GM23248 (cell line): ENCODE measurements at regions not wholly inside any gene's neighbourhood (a gene's known extent, or its start where the extent isn't known, plus 50 kb on each side); places are given as distances from the start of the nearest gene placed in this dataset.
"Not testable (repeated sequence)": the region's sequence is repeated elsewhere in the genome, so short reads cannot be mapped to it uniquely, and the experiment has no call there.

Experiments used
- DNase-seq: peaks from one replicate; pipeline ENCODE4 v3.0.0-alpha.2; 2015
- H2AFZ ChIP-seq: fragments of 200-600 bp; sonication (generic); 2 replicates; pipeline ENCODE4 v1.6.1; 2016; ENCODE audit warnings: antibody characterized with exemption
- H3F3A ChIP-seq: fragments of 200-600 bp; sonication (generic); 2 replicates; pipeline ENCODE4 v1.6.1; 2016; ENCODE audit warnings: mild to moderate bottlenecking, antibody characterized with exemption, mixed run types; ENCODE audit not compliant: insufficient read depth
- H3K27ac ChIP-seq: fragments of 200-600 bp; sonication (generic); 2 replicates; pipeline ENCODE4 v1.5.1; 2016; ENCODE audit warnings: mild to moderate bottlenecking
- H3K27me3 ChIP-seq: fragments of 200-600 bp; sonication (generic); replicated peaks from 2 replicates; pipeline ENCODE4 v1.6.1; 2016; ENCODE audit warnings: mild to moderate bottlenecking; ENCODE audit not compliant: insufficient read depth
- H3K36me3 ChIP-seq: fragments of 200-600 bp; sonication (generic); 2 replicates; pipeline ENCODE4 v1.6.1; 2016; ENCODE audit warnings: low read depth, mild to moderate bottlenecking
- H3K4me1 ChIP-seq: fragments of 200-600 bp; sonication (generic); 2 replicates; pipeline ENCODE4 v1.6.1; 2016; ENCODE audit warnings: mild to moderate bottlenecking; ENCODE audit not compliant: insufficient read depth
- H3K4me2 ChIP-seq: fragments of 200-600 bp; sonication (generic); one replicate; pipeline ENCODE4 v1.6.1; 2016; ENCODE audit warnings: mild to moderate bottlenecking; ENCODE audit not compliant: unreplicated experiment
- H3K4me3 ChIP-seq: fragments of 200-600 bp; sonication (generic); 2 replicates; pipeline ENCODE4 v1.5.1; 2016; ENCODE audit warnings: mild to moderate bottlenecking
- H3K79me2 ChIP-seq: fragments of 200-600 bp; sonication (generic); 2 replicates; pipeline ENCODE4 v1.6.1; 2016; ENCODE audit warnings: mild to moderate bottlenecking; ENCODE audit not compliant: insufficient read depth
- H3K9ac ChIP-seq: fragments of 200-600 bp; sonication (generic); 2 replicates; pipeline ENCODE4 v1.6.1; 2016; ENCODE audit warnings: mild to moderate bottlenecking
- H3K9me2 ChIP-seq: fragments of 200-600 bp; sonication (generic); 2 replicates; pipeline ENCODE4 v1.6.1; 2016; ENCODE audit warnings: mixed run types, mild to moderate bottlenecking, moderate library complexity; ENCODE audit not compliant: insufficient read depth
- H3K9me3 ChIP-seq: fragments of 200-600 bp; sonication (generic); one replicate; pipeline ENCODE4 v1.6.1; 2017; ENCODE audit warnings: low read depth
- H4K20me1 ChIP-seq: fragments of 200-600 bp; sonication (generic); 2 replicates; pipeline ENCODE4 v1.6.0; 2016; ENCODE audit not compliant: insufficient read depth
- EZH2 ChIP-seq: fragments of 200-600 bp; sonication (generic); IDR thresholded peaks from 2 replicates; pipeline ENCODE4 v1.6.1; 2018; ENCODE audit warnings: antibody characterized with exemption, mild to moderate bottlenecking; ENCODE audit not compliant: insufficient read depth, poor library complexity, severe bottlenecking
- EZH2phosphoT487 ChIP-seq: fragments of 200-600 bp; sonication (generic); IDR thresholded peaks from 2 replicates; pipeline ENCODE4 v1.6.1; 2018; ENCODE audit warnings: antibody characterized with exemption, moderate library complexity, mild to moderate bottlenecking, low read depth; ENCODE audit not compliant: insufficient read depth
- WGBS, 2 experiments: methylation state at CpG; one replicate each; pipeline ENCODE4 v1.1.6; 2015 to 2017; ENCODE audit warnings: low lambda C conversion rate in 2 of 2, low coverage in 1 of 2; ENCODE audit errors: missing lambda C conversion rate in 2 of 2; 5-methylcytosine and 5-hydroxymethylcytosine counted together
- in situ Hi-C: fragments of 300-500 bp; cut with MboI; formaldehyde crosslinking; loops from 2 replicates; pipeline ENCODE4 v1.15.0; 2020

- Histone ChIP-seq H4K20me1 (no peaks in the 10 kb centered on the region), H3K79me2 (no peaks in the 10 kb centered on the region), H3K36me3 (no peaks in the 10 kb centered on the region), H3K4me3 (no peak overlapping the region), H3K9ac (no peak overlapping the region), H2AFZ (no peak overlapping the region), H3K4me2 (no peak overlapping the region), H3K27ac (no peak overlapping the region), H3K9me2 (no peaks in the 10 kb centered on the region), H3K4me1 (no peaks in the 10 kb centered on the region), H3F3A (no peaks in the 10 kb centered on the region), H3K27me3 (no peaks in the 10 kb centered on the region), H3K9me3 (no peaks in the 10 kb centered on the region)
- DNase-seq: no peak
- 90 to 91% methylated on average over 4 of the region's 4 CpGs for WGBS, 2 experiments
- in situ Hi-C loops: no loop called here
- no peak for TF ChIP-seq EZH2
- no peak for TF ChIP-seq EZH2phosphoT487
Observed at GRCh38 chr7:54947266-54947665, 71.6 kb upstream of the EGFR start.

- H3K27me3 ChIP-seq, H3K4me2 ChIP-seq, H2AFZ ChIP-seq, DNase-seq, H3K9me3 ChIP-seq, H3K4me3 ChIP-seq, H3K9ac ChIP-seq, H3K36me3 ChIP-seq, H3K4me1 ChIP-seq, H3F3A ChIP-seq, H3K9me2 ChIP-seq, H3K27ac ChIP-seq, in situ Hi-C loops, H3K79me2 ChIP-seq, H4K20me1 ChIP-seq: not testable (repeated sequence)
- WGBS, 2 experiments: 87 to 88% methylated on average over 1 of the region's 1 CpG
Observed at GRCh38 chr7:54949514-54949913, 69.3 kb upstream of the EGFR start.

GRCh38 chr7:54955296-54955695, 63.5 kb upstream of the EGFR start:
- no peaks in the 10 kb centered on the region for H3F3A ChIP-seq
- no peak overlapping the region for H2AFZ ChIP-seq
- no peaks in the 10 kb centered on the region for H4K20me1 ChIP-seq
- WGBS, 2 experiments: 42 to 47% methylated on average over 2 of the region's 2 CpGs
- H3K9me2 ChIP-seq: no peaks in the 10 kb centered on the region
- no peaks in the 10 kb centered on the region for H3K4me1 ChIP-seq
- no peak overlapping the region for H3K27ac ChIP-seq
- no peaks in the 10 kb centered on the region for H3K27me3 ChIP-seq
- no peak overlapping the region for H3K4me3 ChIP-seq
- no peak overlapping the region for H3K9ac ChIP-seq
- H3K79me2 ChIP-seq: no peaks in the 10 kb centered on the region
- TF ChIP-seq EZH2: no peak
- TF ChIP-seq EZH2phosphoT487: no peak
- H3K4me2 ChIP-seq: no peak overlapping the region
- no peaks in the 10 kb centered on the region for H3K36me3 ChIP-seq
- in situ Hi-C loops: no loop called here
- H3K9me3 ChIP-seq: no peaks in the 10 kb centered on the region
- no peak for DNase-seq

GRCh38 chr7:54955696-54956420, 63.0 kb upstream of the EGFR start:
- H3K27me3 ChIP-seq: no peaks in the 10 kb centered on the region
- no peaks in the 10 kb centered on the region for H4K20me1 ChIP-seq
- in situ Hi-C loops: no loop called here
- TF ChIP-seq EZH2phosphoT487: no peak
- TF ChIP-seq EZH2: no peak
- H3F3A ChIP-seq: no peaks in the 10 kb centered on the region
- no peak for DNase-seq
- no peak overlapping the region for H3K4me2 ChIP-seq
- H3K27ac ChIP-seq: no peak overlapping the region
- no peak overlapping the region for H3K9ac ChIP-seq
- H3K36me3 ChIP-seq: no peaks in the 10 kb centered on the region
- no peaks in the 10 kb centered on the region for H3K9me2 ChIP-seq
- H3K4me1 ChIP-seq: no peaks in the 10 kb centered on the region
- no peak overlapping the region for H3K4me3 ChIP-seq
- H3K79me2 ChIP-seq: no peaks in the 10 kb centered on the region
- WGBS, 2 experiments: 75 to 76% methylated on average over 8 of the region's 8 CpGs
- no peaks in the 10 kb centered on the region for H3K9me3 ChIP-seq
- H2AFZ ChIP-seq: no peak overlapping the region

GRCh38 chr7:54956865-54957264, 62.0 kb upstream of the EGFR start:
- Histone ChIP-seq H3K79me2 (no peaks in the 10 kb centered on the region), H3K4me3 (no peak overlapping the region), H4K20me1 (no peaks in the 10 kb centered on the region), H3K36me3 (no peaks in the 10 kb centered on the region), H3K27me3 (no peaks in the 10 kb centered on the region), H3K9me3 (no peaks in the 10 kb centered on the region), H3F3A (no peaks in the 10 kb centered on the region), H3K9me2 (no peaks in the 10 kb centered on the region), H3K4me2 (no peak overlapping the region), H2AFZ (no peak overlapping the region), H3K9ac (no peak overlapping the region), H3K4me1 (no peaks in the 10 kb centered on the region), H3K27ac (no peak overlapping the region)
- in situ Hi-C loops: no loop called here
- DNase-seq: no peak
- WGBS, 2 experiments: 94 to 95% methylated on average over 11 to 13 of the region's 13 CpGs
- TF ChIP-seq EZH2: no peak
- no peak for TF ChIP-seq EZH2phosphoT487
